BJ (cell line): ENCODE measurements at regions not wholly inside any gene's neighbourhood (a gene's known extent, or its start where the extent isn't known, plus 50 kb on each side); places are given as distances from the start of the nearest gene placed in this dataset.

ENCODE experiments used
- CTCF ChIA-PET: fragments of 350-600 bp; formaldehyde crosslinking; extraction: SDS; loops from one replicate; lab custom pipeline; 2021; ENCODE audit warnings: antibody characterized with exemption, inconsistent platforms; lab: Yijun Ruan, JAX
- POLR2A ChIA-PET: fragments of 300-600 bp; sonication (Branson Sonifier 250); formaldehyde crosslinking; extraction: SDS; loops from one replicate; lab custom pipeline; 2021; ENCODE audit warnings: antibody characterized with exemption; lab: Charles Lee
- DNase-seq: peaks from one replicate; pipeline ENCODE4 v3.0.0-alpha.2; 2011; ENCODE audit warnings: low read depth
- H3K27me3 ChIP-seq: 2 replicates; pipeline ENCODE4 v1.6.0; 2011; ENCODE audit warnings: low read length; ENCODE audit not compliant: control insufficient read depth, insufficient read depth
- H3K36me3 ChIP-seq: 2 replicates; pipeline ENCODE4 v1.5.1; 2011; ENCODE audit warnings: low read length; ENCODE audit not compliant: control insufficient read depth, insufficient read depth
- H3K4me3 ChIP-seq: 2 replicates; pipeline ENCODE4 v1.5.1; 2011; ENCODE audit warnings: low read depth, mild to moderate bottlenecking, control low read depth, low read length
- CTCF ChIP-seq: IDR thresholded peaks from 2 replicates; pipeline ENCODE4 v1.5.1; 2011; ENCODE audit warnings: low read depth, mild to moderate bottlenecking, control low read depth, inconsistent platforms, low read length, moderate library complexity; ENCODE audit not compliant: insufficient read depth

GRCh38 chr4:134601706-134602105 is 400.1 kb upstream of the PABPC4L start:
- Histone ChIP-seq H3K27me3 (no peaks in the 10 kb centered on the region), H3K36me3 (no peaks in the 10 kb centered on the region), H3K4me3 (no peak overlapping the region)
- DNase-seq, result no peak
- ChIA-PET POLR2A (no interaction called here), CTCF (no interaction called here)
- TF ChIP-seq CTCF, result no peak

- ChIA-PET CTCF (no interaction called here), POLR2A (no interaction called here)
- DNase-seq, result no peak
- H3K27me3 ChIP-seq, result no peaks in the 10 kb centered on the region
- no peak overlapping the region for H3K4me3 ChIP-seq
- no peaks in the 10 kb centered on the region for H3K36me3 ChIP-seq
- TF ChIP-seq CTCF, result no peak
Measured at GRCh38 chr4:134591326-134591725, 389.7 kb upstream of the PABPC4L start.

- CTCF ChIA-PET, result no interaction called here
- no peaks in the 10 kb centered on the region for H3K27me3 ChIP-seq
Measured at GRCh38 chr4:134585972-134586371, 384.4 kb upstream of the PABPC4L start.

GRCh38 chr4:134567461-134567860 is 365.9 kb upstream of the PABPC4L start:
- no peak for DNase-seq
- ChIA-PET CTCF (no interaction called here), POLR2A (no interaction called here)
- Histone ChIP-seq H3K36me3 (no peaks in the 10 kb centered on the region), H3K4me3 (no peak overlapping the region), H3K27me3 (no peaks in the 10 kb centered on the region)
- TF ChIP-seq CTCF, result no peak

More at GRCh38 chr4:134585972-134586371, 384.4 kb upstream of the PABPC4L start:
- no peak for DNase-seq
- H3K4me3 ChIP-seq, result no peak overlapping the region
- POLR2A ChIA-PET, result no interaction called here
- no peaks in the 10 kb centered on the region for H3K36me3 ChIP-seq
- no peak for TF ChIP-seq CTCF

GRCh38 chr4:134560728-134561127 is 359.1 kb upstream of the PABPC4L start:
- no peak for DNase-seq
- CTCF ChIA-PET, result no interaction called here
- Histone ChIP-seq H3K27me3 (no peaks in the 10 kb centered on the region), H3K36me3 (no peaks in the 10 kb centered on the region), H3K4me3 (no peak overlapping the region)
- TF ChIP-seq CTCF, result no peak
- POLR2A ChIA-PET, result no interaction called here
